Upper lobe of right lung (tissue), 1 donor: ENCODE measurements at regions not wholly inside any gene's neighbourhood (a gene's known extent, or its start where the extent isn't known, plus 50 kb on each side); places are given as distances from the start of the nearest gene placed in this dataset.

Experiments used
- ATAC-seq: fragments of 200-7000 bp; cut with Tn5 transposase; one replicate; pipeline ENCODE4 v1.9.1; 2020; ENCODE audit warnings: mild to moderate bottlenecking, moderate library complexity
- DNase-seq: peaks from one replicate; pipeline ENCODE4 v3.0.0-alpha.2; 2020
- H3K27ac ChIP-seq: fragments of 200-600 bp; one replicate; pipeline ENCODE4 v1.8.0; 2022
- H3K27me3 ChIP-seq: fragments of 200-600 bp; one replicate; pipeline ENCODE4 v1.8.0; 2022; ENCODE audit warnings: mild to moderate bottlenecking
- H3K36me3 ChIP-seq: fragments of 200-600 bp; one replicate; pipeline ENCODE4 v1.8.0; 2022
- H3K4me1 ChIP-seq: fragments of 200-600 bp; one replicate; pipeline ENCODE4 v1.8.0; 2022
- H3K4me3 ChIP-seq: fragments of 200-600 bp; one replicate; pipeline ENCODE4 v1.8.0; 2022; ENCODE audit warnings: mild to moderate bottlenecking
- H3K9me3 ChIP-seq: fragments of 200-600 bp; one replicate; pipeline ENCODE4 v1.8.0; 2022
- intact Hi-C: fragments of 100-400 bp; cut with DNase I; formaldehyde crosslinking; loops from one replicate; pipeline ENCODE4 v1.11.0; 2022
- TF ChIP-seq, protein P1 (sequence below): fragments of 200-600 bp; IDR thresholded peaks from one replicate; pipeline ENCODE4 v1.8.0; 2022; ENCODE audit warnings: antibody characterized with exemption
- donor health status: DM: no; HTN: yes; CAD: no; lungs with severe emphysema.

DNA sequence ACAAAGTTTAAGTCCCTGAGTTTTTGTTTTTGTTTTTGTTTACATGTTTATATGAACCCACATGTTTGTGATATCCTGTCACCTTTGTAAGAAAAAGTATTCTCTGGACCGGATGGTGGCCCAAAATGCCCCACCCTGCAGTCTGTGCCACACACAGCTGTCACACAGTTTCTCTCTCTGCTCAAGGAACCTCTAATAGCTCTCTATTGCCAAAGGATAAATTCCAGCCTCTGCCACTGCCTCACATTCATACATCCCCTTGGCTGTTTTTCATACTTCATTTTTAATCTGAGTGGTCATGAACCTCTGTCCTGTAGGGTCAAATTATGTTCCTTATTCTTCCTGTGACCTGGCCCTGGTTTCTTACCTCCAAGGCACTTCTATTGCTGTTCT is 520.3 kb upstream of the CDH5 start:
- intact Hi-C loops: no loop called here
- peaks cover 4% of the 10 kb centered on the region for H3K4me1 ChIP-seq
- no peaks in the 10 kb centered on the region for H3K9me3 ChIP-seq
- ATAC-seq: no peak
- H3K4me3 ChIP-seq: no peak overlapping the region
- H3K27ac ChIP-seq: no peak overlapping the region
- DNase-seq: no peak
- TF ChIP-seq, protein P1, sequence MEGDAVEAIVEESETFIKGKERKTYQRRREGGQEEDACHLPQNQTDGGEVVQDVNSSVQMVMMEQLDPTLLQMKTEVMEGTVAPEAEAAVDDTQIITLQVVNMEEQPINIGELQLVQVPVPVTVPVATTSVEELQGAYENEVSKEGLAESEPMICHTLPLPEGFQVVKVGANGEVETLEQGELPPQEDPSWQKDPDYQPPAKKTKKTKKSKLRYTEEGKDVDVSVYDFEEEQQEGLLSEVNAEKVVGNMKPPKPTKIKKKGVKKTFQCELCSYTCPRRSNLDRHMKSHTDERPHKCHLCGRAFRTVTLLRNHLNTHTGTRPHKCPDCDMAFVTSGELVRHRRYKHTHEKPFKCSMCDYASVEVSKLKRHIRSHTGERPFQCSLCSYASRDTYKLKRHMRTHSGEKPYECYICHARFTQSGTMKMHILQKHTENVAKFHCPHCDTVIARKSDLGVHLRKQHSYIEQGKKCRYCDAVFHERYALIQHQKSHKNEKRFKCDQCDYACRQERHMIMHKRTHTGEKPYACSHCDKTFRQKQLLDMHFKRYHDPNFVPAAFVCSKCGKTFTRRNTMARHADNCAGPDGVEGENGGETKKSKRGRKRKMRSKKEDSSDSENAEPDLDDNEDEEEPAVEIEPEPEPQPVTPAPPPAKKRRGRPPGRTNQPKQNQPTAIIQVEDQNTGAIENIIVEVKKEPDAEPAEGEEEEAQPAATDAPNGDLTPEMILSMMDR: no peak
- H3K36me3 ChIP-seq: no peaks in the 10 kb centered on the region
- no peaks in the 10 kb centered on the region for H3K27me3 ChIP-seq

DNA sequence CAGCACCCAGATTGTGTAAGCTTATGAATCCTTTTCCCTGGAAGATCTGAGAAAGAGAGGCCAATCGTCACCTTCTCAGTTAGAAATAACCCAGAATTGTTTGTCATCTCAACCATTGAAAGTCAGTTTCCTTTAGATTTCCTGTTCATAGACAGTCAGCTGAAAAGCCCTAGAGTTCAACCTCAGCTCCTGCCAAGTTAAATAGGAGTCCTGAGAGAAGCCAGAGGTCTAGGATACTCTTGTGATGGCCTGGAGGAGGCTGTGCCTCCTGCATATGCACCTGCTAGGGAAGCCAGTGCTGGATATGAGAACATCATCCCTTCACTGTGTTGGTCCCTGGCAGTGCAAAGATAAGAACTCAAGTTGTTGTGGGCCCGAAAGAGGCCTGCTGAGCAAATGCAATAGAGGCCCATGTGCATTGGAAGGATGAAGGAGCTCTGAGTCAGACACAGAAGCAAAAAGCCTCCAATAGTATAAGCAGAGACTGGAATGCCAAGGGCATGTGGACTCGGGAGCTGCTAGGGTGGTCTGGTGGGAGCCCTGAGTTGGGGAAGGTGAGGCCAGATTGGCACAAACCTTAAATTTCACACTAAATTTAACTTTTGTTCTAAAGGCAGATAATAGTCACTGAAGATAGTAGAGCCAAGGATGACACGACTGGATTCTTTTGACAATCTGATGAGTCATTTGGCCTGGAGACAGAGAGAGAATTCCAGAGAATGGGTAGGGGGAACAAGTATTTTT is 520.9 kb upstream of the CDH5 start:
- intact Hi-C loops: no loop called here
- Histone ChIP-seq H3K36me3 (no peaks in the 10 kb centered on the region), H3K9me3 (no peaks in the 10 kb centered on the region), H3K27me3 (no peaks in the 10 kb centered on the region), H3K4me1 (peaks cover 4% of the 10 kb centered on the region), H3K4me3 (no peak overlapping the region), H3K27ac (no peak overlapping the region)
- TF ChIP-seq, protein P1: no peak
- ATAC-seq (no peak), DNase-seq (no peak)

DNA sequence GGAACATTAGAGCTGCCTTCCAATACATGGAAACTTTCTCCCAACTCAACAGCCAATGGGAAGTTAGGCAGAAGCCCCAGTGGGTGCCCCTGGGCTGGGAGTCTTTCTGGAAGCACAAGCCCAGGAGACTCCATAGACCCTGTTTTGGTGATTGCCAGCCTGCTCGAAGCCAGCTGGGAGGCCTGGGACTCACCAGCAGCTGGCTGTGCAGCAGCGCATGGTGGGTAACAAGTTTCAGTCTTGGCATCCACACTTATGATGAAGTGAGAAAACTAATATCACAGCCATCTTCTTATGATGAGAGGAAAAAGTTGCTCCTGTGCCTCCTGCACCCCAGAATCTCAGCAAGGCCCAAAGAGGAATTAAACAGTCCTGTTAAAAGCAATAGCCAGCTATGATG is 522.5 kb upstream of the CDH5 start:
- peaks cover 4% of the 10 kb centered on the region for H3K4me1 ChIP-seq

DNA sequence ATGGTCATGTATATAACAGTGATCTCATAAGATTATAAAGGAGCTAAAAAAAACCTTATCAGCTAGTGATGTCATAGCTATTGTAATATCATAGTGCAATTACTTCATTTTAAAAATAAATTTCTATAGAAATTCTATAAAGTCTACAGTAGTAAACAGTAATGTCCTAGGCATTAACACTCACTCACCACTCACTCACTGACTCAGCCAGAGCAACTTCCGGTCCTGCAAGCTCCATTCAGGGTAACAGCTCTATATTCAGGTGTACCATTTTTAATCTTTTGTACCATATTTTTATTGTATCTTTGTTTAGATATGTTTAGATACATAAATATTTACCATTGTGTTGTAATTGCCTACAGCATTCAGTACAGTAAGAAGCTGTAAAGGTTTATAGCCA is 524.4 kb upstream of the CDH5 start:
- H3K27me3 ChIP-seq: no peaks in the 10 kb centered on the region
- TF ChIP-seq, protein P1: no peak
- ATAC-seq (no peak), DNase-seq (no peak)
- H3K9me3 ChIP-seq: no peaks in the 10 kb centered on the region
- H3K4me3 ChIP-seq: no peak overlapping the region
- intact Hi-C loops: no loop called here
- no peaks in the 10 kb centered on the region for H3K36me3 ChIP-seq
- peaks cover 4% of the 10 kb centered on the region for H3K4me1 ChIP-seq
- no peak overlapping the region for H3K27ac ChIP-seq

More for the DNA sequence above, 522.5 kb upstream of the CDH5 start:
- Histone ChIP-seq H3K4me3 (no peak overlapping the region), H3K36me3 (no peaks in the 10 kb centered on the region), H3K27ac (no peak overlapping the region), H3K9me3 (no peaks in the 10 kb centered on the region), H3K27me3 (no peaks in the 10 kb centered on the region)
- no peak for ATAC-seq
- DNase-seq: no peak
- TF ChIP-seq, protein P1: no peak
- intact Hi-C loops: no loop called here

DNA sequence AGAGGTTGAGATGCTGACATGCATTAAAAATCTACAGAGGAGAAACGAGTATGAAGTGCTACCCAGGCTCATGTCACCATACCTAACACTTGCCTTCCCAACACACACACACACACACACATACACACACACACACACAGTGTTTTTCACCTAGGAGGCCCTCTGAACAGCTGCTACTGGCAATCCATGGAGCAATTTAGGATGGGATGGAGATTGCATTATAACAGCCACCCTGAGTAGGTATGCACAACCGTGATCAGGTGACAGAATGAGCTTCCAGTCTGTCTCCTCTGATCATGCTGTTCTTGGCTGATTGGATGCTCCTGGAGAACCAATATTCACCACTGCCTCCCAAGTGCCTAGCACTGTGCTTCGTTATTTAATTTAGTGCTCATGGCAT is 528.5 kb upstream of the CDH5 start:
- no peaks in the 10 kb centered on the region for H3K36me3 ChIP-seq
- TF ChIP-seq, protein P1: no peak
- ATAC-seq: no peak
- no peaks in the 10 kb centered on the region for H3K9me3 ChIP-seq
- DNase-seq: no peak
- no peaks in the 10 kb centered on the region for H3K4me1 ChIP-seq
- H3K4me3 ChIP-seq: no peak overlapping the region
- intact Hi-C loops: no loop called here
- H3K27me3 ChIP-seq: no peaks in the 10 kb centered on the region
- H3K27ac ChIP-seq: no peak overlapping the region

DNA sequence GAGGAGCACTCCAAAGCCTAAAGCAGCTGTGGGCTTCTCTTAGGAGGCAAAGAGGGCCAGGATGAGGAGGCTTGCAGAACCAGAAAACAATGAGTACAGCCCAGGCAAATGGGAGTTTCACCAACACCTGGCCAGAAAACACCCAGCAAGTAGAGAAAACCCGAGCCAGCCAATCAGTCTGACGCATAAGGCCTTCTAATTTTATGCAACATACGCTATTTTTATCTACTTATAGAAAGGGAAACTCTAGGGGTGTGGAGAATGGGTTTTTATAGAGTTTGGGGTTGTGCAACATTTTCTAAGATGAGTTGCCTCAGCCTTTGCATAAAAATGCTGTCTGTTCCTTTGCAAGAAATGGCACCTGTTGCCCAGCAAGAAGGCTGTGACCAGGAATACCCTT is 529.0 kb upstream of the CDH5 start:
- Histone ChIP-seq H3K4me3 (no peak overlapping the region), H3K36me3 (no peaks in the 10 kb centered on the region), H3K27me3 (no peaks in the 10 kb centered on the region), H3K4me1 (no peaks in the 10 kb centered on the region), H3K27ac (no peak overlapping the region), H3K9me3 (no peaks in the 10 kb centered on the region)
- DNase-seq: no peak
- intact Hi-C loops: no loop called here
- TF ChIP-seq, protein P1: no peak
- no peak for ATAC-seq
